GM12878 (cell line): ENCODE measurements at regions not wholly inside any gene's neighbourhood (a gene's known extent, or its start where the extent isn't known, plus 50 kb on each side); places are given as distances from the start of the nearest gene placed in this dataset.

Source experiments
- ATAC-seq: fragments of 200-7000 bp; cut with Tn5 transposase; 3 replicates; pipeline ENCODE4 v1.9.1; 2020; ENCODE audit warnings: mild to moderate bottlenecking, moderate library complexity
- BruUV-seq: library from RNA; stranded (reverse); fragments of 400-500 nt; replicated peaks from 2 replicates; lab custom pipeline; 2021; lab: Mats Ljungman, UMichigan
- CTCF ChIA-PET: fragments of 300-600 bp; sonication (Branson Sonifier 250); formaldehyde crosslinking; extraction: SDS; loops from one replicate; lab custom pipeline; 2021; ENCODE audit warnings: inconsistent platforms; lab: Yijun Ruan, JAX
- POLR2A ChIA-PET: fragments of 350-600 bp; formaldehyde crosslinking; extraction: SDS; loops from one replicate; lab custom pipeline; 2021; ENCODE audit warnings: inconsistent platforms; lab: Charles Lee
- RAD21 ChIA-PET: fragments of 300-600 bp; sonication (Branson Sonifier 250); formaldehyde crosslinking; loops from one replicate; lab custom pipeline; 2023; ENCODE audit warnings: antibody characterized with exemption; ENCODE audit not compliant: unreplicated experiment; lab: Charles Lee
- SMC1A ChIA-PET: fragments of 300-600 bp; sonication (Branson Sonifier 250); formaldehyde crosslinking; loops from one replicate; lab custom pipeline; 2023; ENCODE audit not compliant: unreplicated experiment, uncharacterized antibody; lab: Charles Lee
- DNase-seq: peaks from one replicate; pipeline ENCODE4 v3.0.0-alpha.2; 2011; ENCODE audit warnings: low read depth, low spot score
- FAIRE-seq: peaks from 3 replicates; lab custom pipeline; 2011; peaks lifted over from hg19 to GRCh38; lab: Jason Lieb, UNC
- H2AFZ ChIP-seq: 2 replicates; pipeline ENCODE4 v1.6.0; 2011; ENCODE audit warnings: low read depth, low read length, control low read depth; ENCODE audit not compliant: control insufficient read depth
- H3K27ac ChIP-seq: 2 replicates; pipeline ENCODE4 v1.5.1; 2011; ENCODE audit warnings: control low read depth; ENCODE audit not compliant: control insufficient read depth, insufficient read depth
- H3K27me3 ChIP-seq, 2 experiments: replicated peaks in 1 of 2; 2 replicates each; pipeline versions ENCODE4 v1.6.0 to v1.6.1; 2011; ENCODE audit warnings: low read length in 1 of 2; ENCODE audit not compliant: control insufficient read depth in 2 of 2, insufficient read depth in 2 of 2
- H3K36me3 ChIP-seq, 2 experiments: 2 replicates each; pipeline ENCODE4 v1.5.1; 2011; ENCODE audit warnings: low read length in 1 of 2; ENCODE audit not compliant: control insufficient read depth in 2 of 2, insufficient read depth in 2 of 2
- H3K4me1 ChIP-seq: 2 replicates; pipeline ENCODE4 v1.6.1; 2011; ENCODE audit warnings: mild to moderate bottlenecking, low read length, moderate library complexity, mixed read lengths; ENCODE audit not compliant: control insufficient read depth, insufficient read depth
- H3K4me2 ChIP-seq: 2 replicates; pipeline ENCODE4 v1.6.0; 2011; ENCODE audit warnings: control low read depth; ENCODE audit not compliant: control insufficient read depth, insufficient read depth
- H3K4me3 ChIP-seq: fragments of 200-600 bp; sonication (generic); 2 replicates; pipeline ENCODE4 v1.5.1; 2016
- H3K79me2 ChIP-seq: 2 replicates; pipeline ENCODE4 v1.6.0; 2011; ENCODE audit warnings: low read length; ENCODE audit not compliant: control insufficient read depth, insufficient read depth
- H3K9ac ChIP-seq: 2 replicates; pipeline ENCODE4 v1.8.0; 2011; ENCODE audit warnings: low read length, control low read depth, mixed read lengths; ENCODE audit not compliant: control insufficient read depth, insufficient read depth
- H3K9me3 ChIP-seq: replicated peaks from 3 replicates; pipeline ENCODE4 v1.5.1; 2011; ENCODE audit warnings: mild to moderate bottlenecking, low read length; ENCODE audit not compliant: control insufficient read depth, insufficient read depth
- H4K20me1 ChIP-seq: 2 replicates; pipeline ENCODE4 v1.6.0; 2011; ENCODE audit not compliant: control insufficient read depth, insufficient read depth
- BHLHE40 ChIP-seq, 2 experiments: fragments of 450-650 bp in 1 of 2; IDR thresholded peaks; 2 replicates each; pipeline ENCODE4 v1.6.1; 2011 to 2017; ENCODE audit warnings: low read depth in 2 of 2, borderline replicate concordance in 1 of 2, improper control_type of control experiment in 1 of 2, low read length in 1 of 2, mild to moderate bottlenecking in 1 of 2
- BRCA1 ChIP-seq: IDR thresholded peaks from 2 replicates; pipeline ENCODE4 v1.6.1; 2011; ENCODE audit warnings: low read depth, low read length, improper control_type of control experiment
- CHD1 ChIP-seq: IDR thresholded peaks from 2 replicates; pipeline ENCODE4 v1.6.1; 2012; ENCODE audit warnings: low read depth, low read length, improper control_type of control experiment
- CHD2 ChIP-seq: IDR thresholded peaks from 2 replicates; pipeline ENCODE4 v1.6.1; 2011; ENCODE audit warnings: low read depth, low read length, improper control_type of control experiment, borderline replicate concordance
- CREB1 ChIP-seq: IDR thresholded peaks from 2 replicates; pipeline ENCODE4 v1.6.1; 2012; ENCODE audit warnings: low read depth, mild to moderate bottlenecking, inconsistent platforms
- CREM ChIP-seq: IDR thresholded peaks from 2 replicates; pipeline ENCODE4 v1.6.1; 2014; ENCODE audit warnings: antibody characterized with exemption, low read depth
- IKZF2 ChIP-seq, 2 experiments: fragments of 450-650 bp; IDR thresholded peaks; 2 replicates each; pipeline ENCODE4 v1.6.1; 2017; ENCODE audit warnings: mild to moderate bottlenecking in 2 of 2, moderate library complexity in 2 of 2
- LARP7 ChIP-seq: fragments of 450-650 bp; IDR thresholded peaks from 2 replicates; pipeline ENCODE4 v1.6.1; 2017; ENCODE audit warnings: mild to moderate bottlenecking
- MYC ChIP-seq: IDR thresholded peaks from 2 replicates; pipeline ENCODE4 v1.6.1; 2011; ENCODE audit warnings: mild to moderate bottlenecking, low read length, moderate library complexity, inconsistent platforms; ENCODE audit not compliant: insufficient read depth, insufficient replicate concordance, insufficient read length, severe bottlenecking
- NFIC ChIP-seq: IDR thresholded peaks from 2 replicates; pipeline ENCODE4 v1.6.1; 2012; ENCODE audit warnings: low read depth, mild to moderate bottlenecking, inconsistent platforms, low read length, moderate library complexity
- PAX5 ChIP-seq: IDR thresholded peaks from 2 replicates; pipeline ENCODE4 v1.6.1; 2011; ENCODE audit warnings: low read depth, low read length, borderline replicate concordance
- RFX5 ChIP-seq: IDR thresholded peaks from 2 replicates; pipeline ENCODE4 v1.6.1; 2011; ENCODE audit warnings: low read depth, low read length, improper control_type of control experiment
- SMAD1 ChIP-seq: fragments of 450-650 bp; IDR thresholded peaks from 2 replicates; pipeline ENCODE4 v1.6.1; 2018; ENCODE audit warnings: mild to moderate bottlenecking, low read depth; ENCODE audit not compliant: partially characterized antibody
- SRF ChIP-seq, 2 experiments: IDR thresholded peaks; 2 replicates each; pipeline ENCODE4 v1.6.1; 2011; ENCODE audit warnings: low read depth in 2 of 2, low read length in 2 of 2, mild to moderate bottlenecking in 1 of 2, moderate library complexity in 1 of 2
- TCF12 ChIP-seq: IDR thresholded peaks from 2 replicates; pipeline ENCODE4 v1.6.1; 2011; ENCODE audit warnings: low read depth, mild to moderate bottlenecking, low read length
- TCF7 ChIP-seq: IDR thresholded peaks from 2 replicates; pipeline ENCODE4 v1.6.1; 2014; ENCODE audit warnings: antibody characterized with exemption, borderline replicate concordance
- WRNIP1 ChIP-seq: IDR thresholded peaks from 2 replicates; pipeline ENCODE4 v1.6.1; 2011; ENCODE audit warnings: low read depth, low read length, improper control_type of control experiment, borderline replicate concordance
- WGBS: methylation state at CpG from one replicate; pipeline ENCODE4 v1.1.6; 2016; ENCODE audit warnings: low lambda C conversion rate; ENCODE audit not compliant: insufficient replicate concordance, insufficient coverage; ENCODE audit errors: missing lambda C conversion rate; 5-methylcytosine and 5-hydroxymethylcytosine counted together
- in situ Hi-C: fragments of 300-500 bp; cut with MboI; formaldehyde crosslinking; loops from 9 replicates; pipeline ENCODE4 v1.14.3; 2018; ENCODE audit warnings: mixed read lengths
- intact Hi-C: fragments of 100-400 bp; cut with micrococcal nuclease; formaldehyde crosslinking; loops from one replicate; pipeline ENCODE4 v1.14.2; 2022; ENCODE audit not compliant: unreplicated experiment
- TF ChIP-seq, protein P1 (sequence below): IDR thresholded peaks from 2 replicates; pipeline ENCODE4 v1.6.1; 2011; ENCODE audit warnings: low read depth, low read length, improper control_type of control experiment, borderline replicate concordance
- TF ChIP-seq, protein P2 (sequence below): fragments of 450-650 bp; formaldehyde crosslinking; IDR thresholded peaks from 2 replicates; pipeline ENCODE4 v1.4.0; 2020; ENCODE audit warnings: mild to moderate bottlenecking, moderate library complexity

DNA sequence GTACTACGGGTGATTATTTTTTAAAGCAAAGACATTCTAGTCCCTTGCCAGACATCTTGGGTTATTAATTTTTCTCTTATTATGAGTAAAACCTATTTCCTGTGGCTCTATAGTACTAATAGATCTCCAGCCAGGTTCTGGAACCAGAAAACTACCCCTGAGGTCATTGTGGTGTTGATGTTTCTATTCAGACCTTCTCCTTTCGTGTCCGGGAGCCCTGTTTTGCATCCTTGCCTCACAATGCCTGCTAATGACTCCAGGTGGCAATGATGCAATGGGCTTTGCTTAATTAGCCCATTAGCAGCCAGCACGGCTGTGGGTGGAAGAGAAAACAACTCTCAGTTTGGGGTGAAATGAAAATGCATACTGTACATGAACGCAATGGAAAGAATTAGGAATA lies 62.9 kb upstream of the ARG1 start:
- H3K36me3 ChIP-seq = no peaks in the 10 kb centered on the region
- WGBS = under 1% methylated on average over 5 of the region's 5 CpGs
- ChIA-PET CTCF (interaction anchor here (1.5 kb wide), 1 partner anchor 9 kb away, joined by 4 read pairs; no protein-coding TSS in a partner anchor), SMC1A (no interaction called here), RAD21 (no interaction called here), POLR2A (no interaction called here)
- H3K9ac ChIP-seq = no peak overlapping the region
- no peaks in the 10 kb centered on the region for H4K20me1 ChIP-seq
- H2AFZ ChIP-seq = no peak overlapping the region
- BruUV-seq = no TSS peak
- H3K4me2 ChIP-seq = no peak overlapping the region
- intact Hi-C loops = no loop called here
- H3K79me2 ChIP-seq = no peaks in the 10 kb centered on the region
- in situ Hi-C loops = no loop called here
- no peaks in the 10 kb centered on the region for H3K4me1 ChIP-seq
- ATAC-seq = peak; percentile 98
- H3K9me3 ChIP-seq = no peaks in the 10 kb centered on the region
- no peak for FAIRE-seq
- no peak overlapping the region for H3K27ac ChIP-seq
- no peaks in the 10 kb centered on the region for H3K27me3 ChIP-seq
- DNase-seq = peak; percentile 38
- no peak overlapping the region for H3K4me3 ChIP-seq
- TF ChIP-seq SMAD1 (no peak), IKZF2 (IDR thresholded peaks at IDR 0.05) (peak; percentile 64 to 77; a peak in 3 of 4 replicates), PAX5 (peak; percentile 61; the same call in 1 of the 2 replicates), TCF12 (peak; percentile 46; the same call in 1 of the 2 replicates), CHD1 (no peak), WRNIP1 (no peak), CHD2 (peak; percentile 34; the same call in 1 of the 2 replicates), MYC (no peak), NFIC (no peak), CREM (no peak), CREB1 (no peak), TCF7 (no peak), RFX5 (no peak), BRCA1 (no peak), BHLHE40 (IDR thresholded peaks at IDR 0.05; ENCODE audit: borderline replicate concordance in 1 of 2, low read depth in 2 of 2, low read length in 1 of 2) (peak in 1 of 2 experiments; percentile 34; a peak in 1 of 4 replicates), LARP7 (no peak), SRF (IDR thresholded peaks at IDR 0.05; ENCODE audit: low read depth in 2 of 2, low read length in 2 of 2) (no peak)
- TF ChIP-seq, protein P1, sequence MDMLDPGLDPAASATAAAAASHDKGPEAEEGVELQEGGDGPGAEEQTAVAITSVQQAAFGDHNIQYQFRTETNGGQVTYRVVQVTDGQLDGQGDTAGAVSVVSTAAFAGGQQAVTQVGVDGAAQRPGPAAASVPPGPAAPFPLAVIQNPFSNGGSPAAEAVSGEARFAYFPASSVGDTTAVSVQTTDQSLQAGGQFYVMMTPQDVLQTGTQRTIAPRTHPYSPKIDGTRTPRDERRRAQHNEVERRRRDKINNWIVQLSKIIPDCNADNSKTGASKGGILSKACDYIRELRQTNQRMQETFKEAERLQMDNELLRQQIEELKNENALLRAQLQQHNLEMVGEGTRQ = no peak
- TF ChIP-seq, protein P2, sequence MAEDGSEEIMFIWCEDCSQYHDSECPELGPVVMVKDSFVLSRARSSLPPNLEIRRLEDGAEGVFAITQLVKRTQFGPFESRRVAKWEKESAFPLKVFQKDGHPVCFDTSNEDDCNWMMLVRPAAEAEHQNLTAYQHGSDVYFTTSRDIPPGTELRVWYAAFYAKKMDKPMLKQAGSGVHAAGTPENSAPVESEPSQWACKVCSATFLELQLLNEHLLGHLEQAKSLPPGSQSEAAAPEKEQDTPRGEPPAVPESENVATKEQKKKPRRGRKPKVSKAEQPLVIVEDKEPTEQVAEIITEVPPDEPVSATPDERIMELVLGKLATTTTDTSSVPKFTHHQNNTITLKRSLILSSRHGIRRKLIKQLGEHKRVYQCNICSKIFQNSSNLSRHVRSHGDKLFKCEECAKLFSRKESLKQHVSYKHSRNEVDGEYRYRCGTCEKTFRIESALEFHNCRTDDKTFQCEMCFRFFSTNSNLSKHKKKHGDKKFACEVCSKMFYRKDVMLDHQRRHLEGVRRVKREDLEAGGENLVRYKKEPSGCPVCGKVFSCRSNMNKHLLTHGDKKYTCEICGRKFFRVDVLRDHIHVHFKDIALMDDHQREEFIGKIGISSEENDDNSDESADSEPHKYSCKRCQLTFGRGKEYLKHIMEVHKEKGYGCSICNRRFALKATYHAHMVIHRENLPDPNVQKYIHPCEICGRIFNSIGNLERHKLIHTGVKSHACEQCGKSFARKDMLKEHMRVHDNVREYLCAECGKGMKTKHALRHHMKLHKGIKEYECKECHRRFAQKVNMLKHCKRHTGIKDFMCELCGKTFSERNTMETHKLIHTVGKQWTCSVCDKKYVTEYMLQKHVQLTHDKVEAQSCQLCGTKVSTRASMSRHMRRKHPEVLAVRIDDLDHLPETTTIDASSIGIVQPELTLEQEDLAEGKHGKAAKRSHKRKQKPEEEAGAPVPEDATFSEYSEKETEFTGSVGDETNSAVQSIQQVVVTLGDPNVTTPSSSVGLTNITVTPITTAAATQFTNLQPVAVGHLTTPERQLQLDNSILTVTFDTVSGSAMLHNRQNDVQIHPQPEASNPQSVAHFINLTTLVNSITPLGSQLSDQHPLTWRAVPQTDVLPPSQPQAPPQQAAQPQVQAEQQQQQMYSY (CRISPR knock-in tag) = no peak
